Mucosa of descending colon (tissue), 3 donors: ENCODE measurements at regions not wholly inside any gene's neighbourhood (a gene's known extent, or its start where the extent isn't known, plus 50 kb on each side); places are given as distances from the start of the nearest gene placed in this dataset. TPM values are rescaled to one million over a fixed set of nuclear protein-coding genes. Genes with fewer than 3 reads are reported as not detected.

Experiments
- ATAC-seq: fragments of 200-7000 bp; cut with Tn5 transposase; one replicate; pipeline ENCODE4 v1.9.1; 2020; ENCODE audit warnings: mild to moderate bottlenecking, moderate library complexity
- DNase-seq, 3 donors: peaks; one replicate each; pipeline ENCODE4 v3.0.0-alpha.2; 2020
- H3K36me3 ChIP-seq: fragments of 200-600 bp; one replicate; pipeline ENCODE4 v1.8.0; 2021; ENCODE audit warnings: low read depth, mild to moderate bottlenecking
- H3K4me1 ChIP-seq: fragments of 200-600 bp; one replicate; pipeline ENCODE4 v1.8.0; 2021; ENCODE audit warnings: low read depth, mild to moderate bottlenecking
- H3K4me3 ChIP-seq: fragments of 200-600 bp; one replicate; pipeline ENCODE4 v1.8.0; 2021; ENCODE audit warnings: mild to moderate bottlenecking
- H3K9me3 ChIP-seq: fragments of 200-600 bp; one replicate; pipeline ENCODE4 v1.8.0; 2021; ENCODE audit warnings: mild to moderate bottlenecking
- CTCF ChIP-seq: fragments of 200-600 bp; IDR thresholded peaks from one replicate; pipeline ENCODE4 v1.8.0; 2022; ENCODE audit warnings: antibody characterized with exemption, mild to moderate bottlenecking
- intact Hi-C, 2 donors: fragments of 100-400 bp; cut with DNase I in 1 of 2; cut with micrococcal nuclease in 1 of 2; formaldehyde crosslinking; loops; one replicate each; pipeline versions ENCODE4 v1.11.0 to v1.11.1; 2022; cut with DNase I, micrococcal nuclease
- microRNA-seq: library from miRNA; unstranded; fragments of <30 nt; microRNA quantifications from one replicate; pipeline ENCODE4, GENCODE V29; 2019
- donor health status: DM: no; HTN: no; CAD: no; lungs with moderate emphysema.
- donor health status: DM: no; HTN: no; CAD: no.
- donor health status: DM: no; HTN: yes; CAD: no.

GRCh38 chrX:39998636-39999406, 98.9 kb downstream of the BCOR start:
- no peaks in the 10 kb centered on the region for H3K9me3 ChIP-seq
- intact Hi-C loops: no loop called here
- H3K4me1 ChIP-seq: no peaks in the 10 kb centered on the region
- DNase-seq (no peak), ATAC-seq (no peak)
- no peak overlapping the region for H3K4me3 ChIP-seq
- H3K36me3 ChIP-seq: no peaks in the 10 kb centered on the region
- TF ChIP-seq CTCF: no peak

Small RNAs in the stretch of these regions (microRNA-seq; reads per million reads assigned to microRNA genes)
- not detected for gene MIR1587
- not detected for gene MIR3937
